Gastroesophageal sphincter (tissue), 3 donors: ENCODE measurements at regions not wholly inside any gene's neighbourhood (a gene's known extent, or its start where the extent isn't known, plus 50 kb on each side); places are given as distances from the start of the nearest gene placed in this dataset.

Experiments
- EP300 ChIP-seq: sonication (generic); formaldehyde crosslinking; IDR thresholded peaks from one replicate; pipeline ENCODE4 v1.6.1; 2017; ENCODE audit warnings: antibody characterized with exemption, mild to moderate bottlenecking
- POLR2A ChIP-seq, 2 donors: fragments of 450-650 bp; IDR thresholded peaks; one replicate each; pipeline ENCODE4 v1.6.1; 2017; ENCODE audit warnings: antibody characterized with exemption in 2 of 2, mild to moderate bottlenecking in 2 of 2, moderate library complexity in 1 of 2
- POLR2AphosphoS5 ChIP-seq: sonication (generic); formaldehyde crosslinking; IDR thresholded peaks from one replicate; pipeline ENCODE4 v1.6.1; 2017; ENCODE audit warnings: antibody characterized with exemption
- TF ChIP-seq, protein P1 (sequence below), 4 experiments: fragments of 200-600 bp in 2 of 4; fragments of 450-650 bp in 2 of 4; sonication (generic) in 1 of 4; IDR thresholded peaks; one replicate each; pipeline ENCODE4 v1.5.1; 2017 to 2019; ENCODE audit warnings: antibody characterized with exemption in 4 of 4, mild to moderate bottlenecking in 2 of 4, moderate library complexity in 2 of 4

DNA sequence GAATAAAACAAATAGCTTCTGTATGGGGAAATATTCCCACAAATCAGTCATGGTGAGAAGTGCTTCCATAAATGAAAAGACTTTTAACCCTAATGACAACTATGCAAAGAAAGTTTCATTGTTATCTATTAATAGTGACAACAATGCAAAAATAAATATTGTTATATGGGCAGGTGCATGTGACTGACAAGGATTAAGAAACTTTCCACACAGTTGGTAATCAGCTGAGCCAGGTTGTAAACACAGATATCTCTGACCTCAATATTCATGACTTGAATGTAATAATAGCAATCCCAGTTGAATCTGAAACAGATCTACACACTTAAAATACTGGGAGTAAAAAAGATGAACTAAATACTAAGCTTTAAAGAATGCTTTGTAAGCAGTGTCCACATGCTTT is 517.0 kb upstream of the SOX11 start:
- no peak for TF ChIP-seq EP300
- TF ChIP-seq, protein P1, sequence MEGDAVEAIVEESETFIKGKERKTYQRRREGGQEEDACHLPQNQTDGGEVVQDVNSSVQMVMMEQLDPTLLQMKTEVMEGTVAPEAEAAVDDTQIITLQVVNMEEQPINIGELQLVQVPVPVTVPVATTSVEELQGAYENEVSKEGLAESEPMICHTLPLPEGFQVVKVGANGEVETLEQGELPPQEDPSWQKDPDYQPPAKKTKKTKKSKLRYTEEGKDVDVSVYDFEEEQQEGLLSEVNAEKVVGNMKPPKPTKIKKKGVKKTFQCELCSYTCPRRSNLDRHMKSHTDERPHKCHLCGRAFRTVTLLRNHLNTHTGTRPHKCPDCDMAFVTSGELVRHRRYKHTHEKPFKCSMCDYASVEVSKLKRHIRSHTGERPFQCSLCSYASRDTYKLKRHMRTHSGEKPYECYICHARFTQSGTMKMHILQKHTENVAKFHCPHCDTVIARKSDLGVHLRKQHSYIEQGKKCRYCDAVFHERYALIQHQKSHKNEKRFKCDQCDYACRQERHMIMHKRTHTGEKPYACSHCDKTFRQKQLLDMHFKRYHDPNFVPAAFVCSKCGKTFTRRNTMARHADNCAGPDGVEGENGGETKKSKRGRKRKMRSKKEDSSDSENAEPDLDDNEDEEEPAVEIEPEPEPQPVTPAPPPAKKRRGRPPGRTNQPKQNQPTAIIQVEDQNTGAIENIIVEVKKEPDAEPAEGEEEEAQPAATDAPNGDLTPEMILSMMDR (IDR thresholded peaks at IDR 0.05) = no peak
- TF ChIP-seq POLR2A (IDR thresholded peaks at IDR 0.05) = no peak
- no peak for TF ChIP-seq POLR2AphosphoS5
